Urothelium cell line (cell line): ENCODE measurements at regions not wholly inside any gene's neighbourhood (a gene's known extent, or its start where the extent isn't known, plus 50 kb on each side); places are given as distances from the start of the nearest gene placed in this dataset.

ENCODE experiments used
- DNase-seq: peaks from one replicate; pipeline ENCODE4 v3.0.0; 2011; ENCODE audit warnings: low spot score, mixed read lengths
- FAIRE-seq: peaks from 2 replicates; lab custom pipeline; 2011; peaks lifted over from hg19 to GRCh38; lab: Jason Lieb, UNC

DNA sequence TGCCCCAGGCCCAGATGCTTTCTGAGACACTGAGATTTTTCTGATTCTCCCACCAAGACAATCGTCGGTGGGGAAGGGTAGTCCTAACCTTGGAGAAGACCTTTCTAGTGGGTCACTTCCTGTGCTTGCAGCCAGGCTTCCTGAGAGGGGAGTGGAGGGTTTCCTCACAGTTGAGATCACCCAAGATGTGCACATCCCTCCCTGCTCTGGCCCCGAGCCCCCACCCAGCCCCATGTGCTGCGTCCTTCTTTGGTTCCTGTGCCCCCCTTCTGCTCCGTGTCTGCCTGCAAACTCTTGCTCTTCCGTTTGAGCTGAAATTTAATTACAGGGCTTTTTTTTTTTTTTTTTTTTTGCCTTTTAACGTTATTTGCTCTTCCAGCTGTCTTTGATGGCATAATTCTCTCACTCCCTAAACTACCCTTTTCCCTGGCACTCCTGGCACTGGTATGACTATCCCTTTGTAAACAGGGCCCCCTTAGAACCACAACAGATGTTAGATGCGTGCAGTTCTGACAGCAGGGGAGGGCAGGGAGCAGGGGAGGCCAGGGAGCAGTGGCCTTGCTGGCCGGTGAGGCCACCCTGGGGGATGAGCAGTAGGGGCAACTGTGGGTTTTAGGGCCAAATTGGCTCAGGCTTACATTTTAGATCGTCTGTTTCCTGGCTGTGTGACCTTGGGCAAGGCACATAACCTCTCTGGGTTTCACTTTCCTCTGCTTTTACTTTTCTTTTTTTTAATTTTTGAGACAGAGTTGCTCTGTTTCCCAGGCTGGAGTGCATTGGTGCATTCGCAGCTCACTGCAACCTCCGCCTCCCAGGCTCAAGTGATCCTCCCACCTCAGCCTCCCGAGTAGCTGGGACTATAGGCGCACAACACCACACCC, 144.5 kb downstream of the PHETA1 start:
- no peak for FAIRE-seq

DNA sequence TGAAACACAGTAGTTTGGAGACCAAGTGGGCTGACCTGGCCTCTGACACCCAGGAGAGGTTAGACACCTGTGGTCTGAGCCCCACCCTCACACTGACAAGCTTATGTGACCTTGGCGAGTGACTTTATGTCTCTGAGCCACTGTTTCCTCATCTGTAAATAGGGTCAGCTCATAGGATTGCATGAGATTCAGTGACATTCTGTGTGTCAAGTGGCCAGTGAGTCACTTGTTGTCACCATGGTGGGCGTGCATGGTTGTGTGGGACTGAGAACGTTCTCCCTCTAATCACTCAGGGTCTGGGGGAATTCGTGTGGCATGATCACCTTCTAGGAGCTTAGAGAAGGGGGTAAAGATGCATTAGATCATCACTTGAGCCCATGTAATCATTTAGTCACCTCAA, 146.4 kb downstream of the PHETA1 start:
- FAIRE-seq (no peak), DNase-seq (no peak)

More for the DNA sequence above, 144.5 kb downstream of the PHETA1 start:
- DNase-seq, result no peak

DNA sequence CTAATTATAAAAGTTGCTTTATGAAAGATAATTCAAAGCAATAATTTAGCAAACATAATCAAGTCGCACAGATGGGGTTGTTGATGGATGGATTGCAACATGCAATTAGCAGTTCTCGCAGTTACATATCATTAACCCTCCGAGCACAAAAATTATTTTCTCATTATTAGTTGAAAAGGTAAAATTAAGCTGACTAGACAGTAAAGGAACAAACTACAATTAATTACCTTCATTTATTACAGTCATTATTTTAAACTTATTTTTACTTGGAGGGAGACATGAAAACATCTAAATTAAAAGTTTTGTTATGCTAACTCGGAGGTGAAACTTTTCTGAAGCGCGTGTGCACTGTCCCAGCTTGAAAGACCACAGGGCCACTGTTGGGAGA, 146.9 kb downstream of the PHETA1 start:
- FAIRE-seq (no peak), DNase-seq (no peak)

DNA sequence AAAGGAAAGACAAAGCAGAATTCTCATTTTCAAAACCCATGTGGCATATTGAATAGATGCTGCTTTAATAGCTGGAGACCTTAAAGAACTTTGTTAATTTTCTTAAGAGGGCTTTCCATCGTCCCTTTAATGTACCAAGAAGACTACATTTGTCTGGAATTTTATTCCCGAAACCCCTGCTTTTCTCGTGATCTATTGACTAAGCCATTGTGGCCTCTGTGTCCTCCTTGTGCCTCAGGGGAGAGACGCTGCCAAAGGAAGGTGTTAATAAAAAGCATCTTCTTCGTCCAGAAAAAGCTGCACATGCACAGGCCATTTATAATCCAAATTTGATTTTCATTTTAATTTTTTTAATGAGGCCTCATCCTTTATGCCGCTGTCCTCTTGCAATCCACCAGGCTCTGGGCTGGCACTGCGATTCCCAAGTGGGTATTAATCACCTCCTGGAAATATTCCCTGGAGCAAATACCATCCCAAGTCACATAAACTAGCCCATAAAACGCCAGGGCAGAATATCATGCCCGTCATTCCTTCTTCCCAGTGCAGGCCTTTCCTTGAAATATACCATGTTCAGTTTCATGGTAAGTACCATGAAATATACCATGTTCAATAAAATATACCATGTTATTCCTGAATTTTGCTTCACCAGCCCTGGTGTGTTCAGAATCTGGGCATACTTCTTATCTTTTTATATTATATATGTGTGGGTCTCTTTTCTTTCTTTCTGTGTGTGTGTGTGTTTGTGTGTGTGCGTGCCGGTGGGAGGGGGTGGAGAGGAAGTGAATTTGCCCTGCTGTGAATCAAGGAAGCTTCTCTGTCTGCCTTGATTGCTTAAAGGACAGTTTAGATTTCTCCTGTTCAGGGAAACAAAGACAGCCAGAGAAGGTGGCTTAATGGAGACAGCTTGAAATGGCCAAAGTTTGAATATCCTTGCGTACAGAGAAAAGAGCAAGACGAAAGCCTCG, 147.6 kb downstream of the PHETA1 start:
- DNase-seq, result no peak
- no peak for FAIRE-seq

DNA sequence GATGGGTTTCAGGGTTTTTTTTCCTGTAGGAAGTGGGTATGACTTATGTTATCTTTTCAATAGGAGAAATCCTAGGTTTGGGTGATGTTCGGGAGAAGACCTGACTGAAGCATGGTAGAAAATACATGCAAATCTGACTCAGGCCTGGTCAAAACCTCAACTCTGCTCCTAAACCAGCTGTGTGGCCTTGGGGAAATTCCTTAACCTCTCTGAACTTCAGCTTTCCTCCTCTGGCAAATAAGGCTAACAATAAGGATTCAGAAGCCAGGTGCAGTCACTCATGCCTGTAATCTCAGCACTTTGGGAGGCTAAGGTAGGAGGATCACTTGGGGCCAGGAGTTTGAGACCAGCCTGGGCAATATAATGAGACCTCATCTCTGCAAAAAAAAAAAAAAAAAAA, 148.5 kb downstream of the PHETA1 start:
- no peak for FAIRE-seq
- DNase-seq, result no peak

DNA sequence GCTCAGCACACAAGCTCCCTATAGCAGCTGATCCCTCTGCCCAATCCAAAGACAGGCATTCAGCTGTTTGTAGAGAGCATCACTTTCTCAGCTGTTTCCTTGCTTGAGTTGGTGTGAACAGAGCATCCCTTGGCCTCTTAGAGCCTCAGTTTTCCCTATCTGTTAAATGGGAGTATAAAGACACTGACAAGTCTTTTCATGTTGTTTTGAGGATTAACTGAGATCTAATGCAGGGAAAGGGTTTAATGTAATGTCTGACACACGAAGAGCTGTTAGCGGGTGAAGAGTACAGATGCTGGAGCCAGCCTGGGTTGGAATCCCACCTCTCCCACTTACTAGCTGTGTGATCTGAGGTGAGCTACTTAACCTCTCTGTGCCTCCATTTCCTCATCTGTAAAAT, 149.5 kb downstream of the PHETA1 start:
- DNase-seq (no peak), FAIRE-seq (no peak)

DNA sequence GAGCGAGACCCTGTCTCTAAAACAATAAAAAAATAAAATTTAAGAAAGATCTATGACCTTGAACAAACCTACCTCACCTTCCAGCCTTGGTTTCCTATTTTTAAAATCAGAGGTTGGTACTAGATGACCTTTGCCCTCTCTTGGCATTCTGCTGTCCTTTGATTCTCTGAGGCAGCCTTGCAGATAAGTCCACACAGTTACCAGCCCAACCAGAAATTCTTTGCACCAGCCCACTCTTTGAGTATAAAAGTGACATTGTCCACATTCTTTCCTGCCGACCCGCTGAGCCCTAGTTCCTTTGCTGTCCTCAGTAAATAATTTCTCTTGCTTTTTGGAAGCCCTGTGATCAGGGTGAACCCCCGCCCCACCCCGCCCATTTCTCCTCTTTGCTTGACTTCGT, 150.4 kb downstream of the PHETA1 start:
- DNase-seq (no peak), FAIRE-seq (no peak)

DNA sequence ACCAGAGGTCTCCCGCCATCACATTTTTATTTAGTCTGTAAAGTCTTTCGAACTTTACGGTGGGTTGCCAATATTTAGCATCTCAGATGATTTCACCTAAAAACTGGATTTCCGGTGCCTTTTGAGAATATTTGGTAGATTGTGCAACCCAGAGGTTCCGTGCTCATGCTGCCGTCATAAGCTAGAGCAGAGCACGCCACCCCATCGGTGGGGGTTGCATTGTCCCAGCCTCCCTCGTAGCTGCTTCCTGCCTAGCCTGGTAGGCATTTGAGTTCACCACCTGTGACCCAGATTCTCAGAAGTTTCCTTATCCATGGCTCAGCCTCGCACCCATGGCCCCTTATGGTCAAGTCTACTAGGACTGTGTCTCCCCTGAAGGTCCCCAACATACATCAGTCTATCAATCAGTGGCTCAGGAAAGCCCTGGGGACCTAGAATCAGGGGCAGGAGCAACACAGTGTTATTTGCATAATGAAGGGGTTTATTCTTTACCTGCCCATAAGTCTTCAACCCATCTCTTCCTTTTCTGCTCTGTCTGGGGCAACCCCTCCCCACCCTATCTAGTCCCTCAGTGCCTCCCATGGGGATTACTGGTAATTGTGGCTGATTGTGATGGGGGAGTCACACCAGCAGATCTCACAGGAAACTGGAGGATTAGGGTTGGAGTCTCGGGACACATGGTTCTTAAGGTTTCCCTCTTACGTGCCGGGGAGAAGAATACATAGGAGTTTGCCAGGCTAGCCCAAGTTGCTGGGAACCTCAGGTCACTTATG, 152.3 kb downstream of the PHETA1 start:
- DNase-seq (no peak), FAIRE-seq (no peak)

DNA sequence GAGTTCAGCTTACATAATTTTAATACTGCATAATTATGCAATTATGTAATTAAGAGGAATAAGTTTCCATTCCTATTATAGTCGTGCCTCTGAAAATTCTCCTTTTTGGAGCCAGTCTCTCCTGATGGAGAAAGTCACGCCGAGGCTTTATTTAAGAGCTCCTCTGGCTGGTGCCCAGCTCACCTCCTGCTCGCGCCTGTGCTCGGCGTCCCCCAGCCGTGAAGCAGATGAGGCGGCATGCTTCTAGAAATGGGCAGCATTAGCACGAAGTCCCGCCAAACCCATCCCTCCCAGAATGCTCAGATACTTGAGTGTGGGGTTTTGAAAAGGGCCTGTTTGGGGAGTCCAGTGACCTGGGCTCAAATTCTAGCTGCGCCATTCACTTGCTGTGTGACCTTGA, 153.0 kb downstream of the PHETA1 start:
- FAIRE-seq, result no peak
- DNase-seq, result no peak

DNA sequence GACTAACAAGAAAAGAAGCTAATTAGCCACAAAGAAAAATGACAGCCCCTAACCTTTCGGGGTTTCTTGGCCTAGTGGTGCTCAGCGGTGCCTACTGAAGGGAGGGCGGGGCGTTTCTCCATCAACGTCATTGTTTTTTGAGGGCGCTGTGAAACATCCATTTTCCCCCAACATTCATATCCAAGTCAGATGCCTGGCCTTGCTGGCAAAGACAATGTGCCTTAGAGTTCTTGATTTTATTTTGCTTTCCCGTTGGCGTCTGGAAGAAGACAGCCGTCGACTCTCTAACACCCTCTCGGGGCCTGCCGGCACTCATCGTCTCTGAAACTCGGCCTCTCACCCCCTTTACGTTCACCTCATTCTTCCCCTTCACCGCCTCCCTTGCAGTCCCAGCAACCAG, 154.5 kb downstream of the PHETA1 start:
- DNase-seq (no peak), FAIRE-seq (no peak)

DNA sequence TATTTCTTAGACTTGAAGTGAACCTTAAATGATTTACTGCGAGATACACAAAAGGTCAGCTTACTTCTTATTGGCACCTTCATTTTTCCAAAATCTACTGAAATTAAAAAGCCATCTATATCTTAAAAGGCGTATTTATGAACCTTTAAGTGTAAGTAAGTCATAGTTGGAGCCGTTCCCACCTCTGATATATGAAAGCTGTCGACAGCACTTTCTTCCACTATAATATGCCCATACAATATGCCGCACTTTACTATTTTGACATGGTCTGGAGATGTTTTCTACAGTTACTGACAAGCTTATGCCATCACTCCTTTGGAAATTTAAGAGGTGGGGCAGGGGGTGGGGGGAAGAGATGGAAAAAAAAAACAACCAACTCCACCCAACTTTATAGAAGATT, 155.3 kb downstream of the PHETA1 start:
- FAIRE-seq (no peak), DNase-seq (no peak)

DNA sequence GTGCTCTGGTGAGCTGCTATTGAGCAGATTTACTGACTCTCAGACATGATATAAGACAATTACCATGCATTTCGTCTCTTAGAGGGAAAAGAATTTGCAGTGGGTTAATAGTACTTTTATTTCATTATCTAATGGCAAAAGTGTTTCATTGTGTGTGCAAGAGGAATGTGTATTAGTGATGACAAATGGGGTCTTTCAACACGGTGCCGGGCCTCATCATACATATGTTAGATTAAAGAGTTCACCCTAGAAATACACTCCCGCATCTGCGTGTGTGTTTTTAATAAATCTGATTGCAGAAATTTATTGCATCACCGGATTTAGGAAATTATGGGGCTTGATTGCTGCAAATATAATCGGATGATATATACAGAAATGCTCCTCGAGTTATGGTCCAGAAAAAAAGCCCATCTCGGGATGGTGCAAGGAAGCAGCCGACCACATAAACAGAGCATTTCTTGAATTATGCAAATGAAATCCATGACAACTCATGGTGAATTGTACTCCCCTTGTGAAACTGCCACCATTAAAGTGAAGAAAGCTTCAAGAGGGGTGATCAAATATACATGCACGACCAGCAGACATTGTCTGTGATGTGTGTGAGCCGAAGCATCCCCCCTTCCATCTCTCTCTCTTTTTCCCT, 156.0 kb downstream of the PHETA1 start:
- no peak for DNase-seq
- no peak for FAIRE-seq

DNA sequence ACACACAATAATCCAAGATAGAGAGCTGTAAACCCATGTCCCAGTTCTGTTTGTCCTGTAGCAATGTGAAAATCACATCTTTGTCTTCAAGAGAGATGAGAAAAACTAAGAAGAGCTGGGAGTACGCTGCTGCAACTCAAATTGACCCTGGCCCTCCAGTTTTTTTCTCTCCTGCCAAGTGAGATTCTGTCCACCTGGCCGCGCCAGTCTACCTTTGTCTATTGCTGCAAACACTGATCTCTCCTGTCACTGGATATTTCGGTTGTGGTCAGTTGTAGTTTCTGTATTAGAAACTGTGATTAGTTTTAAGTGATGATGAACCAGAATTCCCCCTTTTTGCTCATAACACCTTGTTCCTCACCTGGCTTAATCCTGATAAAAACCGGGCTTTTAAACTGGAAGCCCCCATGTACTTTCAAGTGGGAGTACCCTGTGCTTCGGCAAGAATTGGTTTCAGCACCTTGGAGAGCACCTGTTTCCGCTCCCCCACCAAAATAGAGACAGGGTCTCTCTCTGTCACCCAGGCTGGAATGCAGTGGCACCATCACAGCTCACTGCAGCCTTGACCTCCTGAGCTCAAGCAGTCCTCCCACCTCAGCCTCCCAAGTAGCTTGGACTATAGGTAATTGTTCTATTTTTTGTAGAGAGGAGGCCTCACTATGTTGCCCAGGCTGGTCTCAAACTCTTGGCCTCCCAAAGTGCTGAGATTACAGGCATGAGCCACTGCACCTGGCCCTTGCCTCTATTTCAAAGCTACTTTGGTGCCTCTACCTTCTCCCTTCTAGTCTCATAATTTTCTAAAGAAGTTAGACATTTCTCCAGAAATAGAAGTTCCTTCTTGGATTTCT, 156.8 kb downstream of the PHETA1 start:
- no peak for FAIRE-seq
- peak; percentile 39 for DNase-seq

DNA sequence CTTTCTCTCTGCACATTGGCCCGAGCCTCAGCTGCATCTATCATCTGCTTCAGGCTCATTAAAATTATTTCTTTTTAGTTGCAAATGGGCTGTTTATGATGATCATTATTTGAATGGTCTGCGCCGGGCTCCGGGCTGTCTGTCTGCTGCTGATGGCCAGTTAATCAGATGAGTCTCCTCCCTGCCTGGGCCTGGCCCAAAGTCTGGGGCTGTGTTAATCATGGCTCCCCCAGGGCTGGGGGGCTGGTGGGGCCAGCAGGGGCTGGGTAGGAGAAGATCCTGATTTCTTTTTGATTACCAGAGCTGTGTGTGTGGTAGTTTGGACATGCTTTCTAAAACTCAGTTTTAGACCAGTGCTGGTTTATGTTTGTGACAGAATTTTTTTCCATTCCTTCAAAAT, 159.1 kb downstream of the PHETA1 start:
- DNase-seq (no peak), FAIRE-seq (no peak)

DNA sequence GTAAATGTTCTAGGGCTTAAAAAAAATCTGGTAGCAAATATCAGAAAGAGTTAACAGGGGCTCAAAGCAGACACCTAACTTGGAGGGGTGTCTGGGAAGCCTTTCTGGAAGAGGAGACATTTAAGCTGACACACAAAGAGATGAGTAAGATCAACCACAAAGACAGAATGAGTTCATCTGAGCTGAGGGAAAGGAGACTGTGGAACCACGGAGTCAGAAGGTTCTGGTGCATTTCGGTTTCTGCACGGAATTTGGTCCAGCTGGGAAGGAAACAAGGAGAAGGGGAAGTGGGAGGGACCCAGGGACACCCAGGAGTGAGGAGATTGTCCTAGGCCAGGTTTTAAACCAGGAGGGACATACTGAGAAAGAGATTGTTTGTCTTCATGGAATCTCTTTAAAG, 161.1 kb downstream of the PHETA1 start:
- DNase-seq (no peak), FAIRE-seq (no peak)

DNA sequence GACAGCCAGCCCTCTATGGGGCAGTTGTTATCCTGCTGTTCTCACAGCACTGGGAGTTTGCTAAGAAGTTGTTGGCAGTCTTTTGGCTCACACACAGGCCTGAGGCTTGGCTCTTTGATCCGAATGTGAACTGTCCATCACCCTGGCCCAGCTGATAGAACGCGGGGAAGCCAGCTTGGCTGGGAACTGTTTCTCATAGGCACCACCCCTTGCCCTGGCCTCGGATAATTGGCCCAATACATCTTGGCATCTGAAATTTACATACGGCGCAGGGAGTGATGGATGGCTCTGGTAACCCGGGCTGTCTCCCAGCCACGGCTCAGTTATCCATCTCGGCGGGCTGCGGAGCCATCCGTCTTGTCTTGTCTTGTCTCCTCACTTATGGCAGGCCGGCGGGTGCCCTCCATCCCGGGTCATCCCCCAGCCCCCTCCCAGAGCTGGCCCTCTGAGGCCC, 164.1 kb downstream of the PHETA1 start:
- DNase-seq (no peak), FAIRE-seq (no peak)

DNA sequence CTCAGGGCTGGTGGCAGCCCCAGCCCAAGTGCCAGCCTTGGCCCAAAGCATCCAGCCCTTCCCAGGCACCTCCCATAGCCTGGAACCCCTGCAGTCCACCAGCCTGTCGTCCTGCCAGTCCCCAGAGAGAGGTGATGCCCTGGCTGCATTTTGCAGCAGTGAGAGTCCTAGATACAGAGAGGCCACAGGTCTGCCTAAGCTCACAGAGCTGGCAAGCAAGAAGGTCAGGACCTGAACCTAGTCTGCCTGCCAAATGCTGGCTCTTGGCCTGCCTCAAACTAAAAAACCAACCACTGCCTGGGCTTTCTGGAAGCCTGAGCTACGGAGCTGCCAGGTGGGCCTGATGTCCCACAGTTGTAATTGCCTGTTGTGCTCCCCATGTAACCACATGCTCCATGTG, 164.9 kb downstream of the PHETA1 start:
- no peak for FAIRE-seq
- DNase-seq, result no peak

DNA sequence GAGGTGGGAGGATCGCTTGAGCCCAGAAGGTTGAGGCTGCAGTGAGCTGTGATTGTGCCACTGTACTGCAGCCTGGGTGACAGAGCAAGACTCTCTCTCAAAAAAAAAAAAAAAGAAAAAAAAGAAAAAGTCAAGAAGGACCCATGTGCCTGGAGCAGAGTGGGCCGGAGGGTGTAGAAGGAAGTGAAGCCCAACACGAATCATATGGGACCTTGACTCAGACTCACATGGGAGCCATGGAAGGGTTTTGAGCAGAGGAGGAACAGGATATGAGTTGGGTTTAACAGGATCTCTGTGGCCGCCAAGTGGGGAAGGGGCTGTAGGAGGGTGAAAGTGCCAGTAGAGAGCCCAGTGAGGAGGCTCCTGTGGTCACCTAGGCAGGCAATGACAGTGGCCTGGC, 165.4 kb downstream of the PHETA1 start:
- DNase-seq, result no peak
- FAIRE-seq, result no peak

DNA sequence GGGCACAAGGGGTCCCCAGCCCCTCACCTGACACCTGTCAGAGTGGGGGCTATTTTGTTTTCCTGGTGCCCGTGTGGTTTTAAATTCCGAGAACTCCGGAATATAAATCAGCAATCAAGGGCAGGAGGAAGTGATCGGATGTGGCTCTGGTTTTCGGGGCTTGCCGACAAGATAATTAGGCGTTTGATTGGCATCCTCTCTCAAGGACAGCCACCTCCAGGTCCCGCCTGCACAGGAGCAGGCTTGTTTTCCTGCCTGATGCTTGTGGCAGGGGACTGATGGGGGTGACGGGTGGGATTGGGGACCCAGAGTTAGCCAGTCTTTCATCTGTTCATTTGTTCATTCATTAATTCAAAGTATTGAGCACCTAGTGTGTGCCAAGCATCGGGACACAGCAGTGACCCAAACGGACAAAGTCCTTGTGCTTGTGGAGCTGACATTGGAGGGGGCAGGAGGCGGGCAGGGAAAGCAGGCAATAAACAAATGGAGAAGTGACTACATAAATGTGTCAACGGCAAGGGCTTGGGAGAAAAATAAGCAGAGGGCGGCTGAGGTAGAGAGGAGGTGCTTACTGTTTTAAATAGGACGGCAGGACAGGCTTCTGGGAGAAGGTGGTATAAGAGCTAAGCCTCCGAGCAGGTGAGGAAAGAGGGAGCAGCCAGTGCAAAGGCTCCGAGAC, 166.5 kb downstream of the PHETA1 start:
- FAIRE-seq (no peak), DNase-seq (no peak)
